SK-N-SH (cell line): ENCODE measurements at regions not wholly inside any gene's neighbourhood (a gene's known extent, or its start where the extent isn't known, plus 50 kb on each side); places are given as distances from the start of the nearest gene placed in this dataset.

Experiments used
- CTCF ChIA-PET: fragments of 300-600, 350-600 bp; formaldehyde crosslinking; extraction: SDS; loops from one replicate; lab custom pipeline; 2021; lab: Yijun Ruan, JAX
- POLR2A ChIA-PET: fragments of 350-600 bp; sonication (Branson Sonifier 250); formaldehyde crosslinking; extraction: SDS; loops from one replicate; lab custom pipeline; 2020; ENCODE audit warnings: antibody characterized with exemption, inconsistent platforms; lab: Yijun Ruan, JAX
- DNase-seq: peaks from one replicate; pipeline ENCODE4 v3.0.0; 2012
- H2AFZ ChIP-seq: fragments of 200-600 bp; sonication (generic); 2 replicates; pipeline ENCODE4 v1.8.1; 2016; ENCODE audit warnings: antibody characterized with exemption, mild to moderate bottlenecking, low read depth
- H3F3A ChIP-seq: fragments of 200-600 bp; sonication (generic); replicated peaks from 2 replicates; pipeline ENCODE3; 2016; ENCODE audit warnings: antibody characterized with exemption, mild to moderate bottlenecking; ENCODE audit not compliant: insufficient read depth
- H3K27ac ChIP-seq, 2 experiments: fragments of 200-500 bp in 1 of 2; fragments of 200-600 bp in 1 of 2; sonication (Bioruptor generic) in 1 of 2; sonication (generic), shearing (Covaris generic) in 1 of 2; 2 replicates each; pipeline versions ENCODE4 v1.5.1 to v1.6.1; 2014 to 2016; ENCODE audit warnings: low read depth in 2 of 2, inconsistent platforms in 1 of 2, low read length in 1 of 2, mild to moderate bottlenecking in 1 of 2, mixed read lengths in 1 of 2
- H3K27me3 ChIP-seq: fragments of 200-600 bp; sonication (generic), shearing (Covaris generic); 2 replicates; pipeline ENCODE4 v1.6.1; 2016; ENCODE audit warnings: mixed run types; ENCODE audit not compliant: insufficient read depth
- H3K36me3 ChIP-seq, 2 experiments: fragments of 200-500 bp in 1 of 2; fragments of 200-600 bp in 1 of 2; sonication (Bioruptor generic) in 1 of 2; sonication (generic) in 1 of 2; replicated peaks in 1 of 2; 2 replicates each; pipeline versions ENCODE3 to v1.5.1; 2014 to 2016; ENCODE audit warnings: low read length in 1 of 2, mild to moderate bottlenecking in 1 of 2; ENCODE audit not compliant: insufficient read depth in 2 of 2, control insufficient read depth in 1 of 2
- H3K4me1 ChIP-seq, 2 experiments: fragments of 200-500 bp in 1 of 2; fragments of 200-600 bp in 1 of 2; sonication (Bioruptor generic) in 1 of 2; sonication (generic), shearing (Covaris generic) in 1 of 2; 2 replicates each; pipeline versions ENCODE4 v1.5.1 to v1.6.1; 2014 to 2016; ENCODE audit warnings: low read depth in 1 of 2, low read length in 1 of 2, mixed run types in 1 of 2; ENCODE audit not compliant: insufficient read depth in 2 of 2, control insufficient read depth in 1 of 2
- H3K4me2 ChIP-seq: fragments of 200-600 bp; sonication (generic), shearing (Covaris generic); 2 replicates; pipeline ENCODE4 v1.6.1; 2017; ENCODE audit warnings: mixed run types
- H3K4me3 ChIP-seq, 2 experiments: fragments of 200-500 bp in 1 of 2; fragments of 200-600 bp in 1 of 2; sonication (Bioruptor generic) in 1 of 2; sonication (generic), shearing (Covaris generic) in 1 of 2; 2 replicates each; pipeline versions ENCODE4 v1.5.1 to v1.8.1; 2014 to 2016; ENCODE audit warnings: low read depth in 2 of 2, inconsistent platforms in 1 of 2, low read length in 1 of 2, mild to moderate bottlenecking in 1 of 2, mixed read lengths in 1 of 2, moderate library complexity in 1 of 2
- H3K79me2 ChIP-seq: fragments of 200-600 bp; sonication (generic); 2 replicates; pipeline ENCODE4 v1.8.1; 2017; ENCODE audit warnings: mild to moderate bottlenecking; ENCODE audit not compliant: insufficient read depth
- H3K9ac ChIP-seq: fragments of 200-600 bp; sonication (generic); 2 replicates; pipeline ENCODE4 v1.6.1; 2017; ENCODE audit warnings: mixed run types
- H3K9me2 ChIP-seq: fragments of 200-600 bp; sonication (generic); 2 replicates; pipeline ENCODE4 v1.6.1; 2017; ENCODE audit warnings: mixed run types
- H3K9me3 ChIP-seq: fragments of 200-600 bp; sonication (generic); 2 replicates; pipeline ENCODE4 v1.6.1; 2017; ENCODE audit warnings: mixed run types, mild to moderate bottlenecking, moderate library complexity
- H4K20me1 ChIP-seq: fragments of 200-600 bp; sonication (generic); 2 replicates; pipeline ENCODE4 v1.6.1; 2017; ENCODE audit warnings: mild to moderate bottlenecking, mixed run types; ENCODE audit not compliant: insufficient read depth
- CTCF ChIP-seq: fragments of 200-600 bp; sonication (generic); IDR thresholded peaks from 2 replicates; pipeline ENCODE4 v1.6.1; 2017; ENCODE audit warnings: antibody characterized with exemption, mild to moderate bottlenecking, moderate library complexity
- ELF1 ChIP-seq: IDR thresholded peaks from 2 replicates; pipeline ENCODE4 v1.4.0; 2012
- FOXJ3 ChIP-seq: sonication (generic); formaldehyde crosslinking; IDR thresholded peaks from 2 replicates; pipeline ENCODE4 v1.5.1; 2020; ENCODE audit warnings: mild to moderate bottlenecking, missing genetic modification reagents
- FOXM1 ChIP-seq: IDR thresholded peaks from 2 replicates; pipeline ENCODE4 v1.4.0; 2012; ENCODE audit warnings: low read depth, mild to moderate bottlenecking
- IRF3 ChIP-seq: fragments of 150-350 bp; IDR thresholded peaks from 2 replicates; pipeline ENCODE4 v1.6.1; 2016; ENCODE audit warnings: mild to moderate bottlenecking, low read depth, low read length
- JUND ChIP-seq: IDR thresholded peaks from 2 replicates; pipeline ENCODE4 v1.4.0; 2012
- MAX ChIP-seq: IDR thresholded peaks from 2 replicates; pipeline ENCODE4 v1.4.0; 2012; ENCODE audit warnings: low read depth
- MEF2A ChIP-seq: IDR thresholded peaks from 2 replicates; pipeline ENCODE4 v1.4.0; 2012; ENCODE audit warnings: low read depth, borderline replicate concordance
- MXI1 ChIP-seq: IDR thresholded peaks from 2 replicates; pipeline ENCODE4 v1.6.1; 2012; ENCODE audit warnings: mild to moderate bottlenecking, low read depth, low read length, improper control_type of control experiment
- NFIC ChIP-seq: IDR thresholded peaks from 2 replicates; pipeline ENCODE4 v1.4.0; 2012; ENCODE audit warnings: borderline replicate concordance
- NRF1 ChIP-seq: IDR thresholded peaks from 2 replicates; pipeline ENCODE4 v1.6.1; 2012; ENCODE audit warnings: low read depth, mild to moderate bottlenecking, low read length
- PBX3 ChIP-seq: IDR thresholded peaks from 2 replicates; pipeline ENCODE4; 2012
- POLR2AphosphoS5 ChIP-seq: IDR thresholded peaks from 2 replicates; pipeline ENCODE4 v1.6.1; 2012; ENCODE audit warnings: low read depth, low read length
- RCOR1 ChIP-seq: fragments of 150-350 bp; IDR thresholded peaks from 2 replicates; pipeline ENCODE4 v1.6.1; 2017; ENCODE audit warnings: antibody characterized with exemption, low read length
- SIN3A ChIP-seq: IDR thresholded peaks from 2 replicates; pipeline ENCODE4 v1.6.1; 2012; ENCODE audit warnings: low read depth, mild to moderate bottlenecking, low read length, moderate library complexity, borderline replicate concordance
- SMC3 ChIP-seq: IDR thresholded peaks from 2 replicates; pipeline ENCODE4 v1.6.1; 2012; ENCODE audit warnings: low read depth, low read length, improper control_type of control experiment
- TEAD4 ChIP-seq: IDR thresholded peaks from 2 replicates; pipeline ENCODE4 v1.4.0; 2012; ENCODE audit warnings: mild to moderate bottlenecking, borderline replicate concordance; ENCODE audit not compliant: insufficient read depth
- USF1 ChIP-seq: IDR thresholded peaks from 2 replicates; pipeline ENCODE4 v1.4.0; 2012; ENCODE audit warnings: low read depth, borderline replicate concordance
- YY1 ChIP-seq: IDR thresholded peaks from 2 replicates; pipeline ENCODE4 v1.4.0; 2012; ENCODE audit warnings: low read depth, mild to moderate bottlenecking
- ZBTB33 ChIP-seq: IDR thresholded peaks from 2 replicates; pipeline ENCODE4 v1.4.0; 2012; ENCODE audit warnings: low read depth, borderline replicate concordance
- WGBS: methylation state at CpG from one replicate; pipeline ENCODE4 v1.1.6; 2017; ENCODE audit warnings: low lambda C conversion rate; 5-methylcytosine and 5-hydroxymethylcytosine counted together

GRCh38 chr1:59043796-59044195, 253.1 kb upstream of the FGGY start (continued):
- peak; percentile 97 for TF ChIP-seq PBX3
- no peak for TF ChIP-seq NRF1
- peak; percentile 88 for TF ChIP-seq POLR2AphosphoS5
- TF ChIP-seq CTCF, result no peak
- TF ChIP-seq SIN3A, result 0 out of 2 replicates have a peak, but pooled peaks have one; percentile 29
- no peak for TF ChIP-seq IRF3

- Histone ChIP-seq H2AFZ (no peak overlapping the region), H3K4me2 (peak overlapping the region; percentile 61), H3K4me3 (no peak overlapping the region), H3K9me2 (no peaks in the 10 kb centered on the region), H4K20me1 (no peaks in the 10 kb centered on the region), H3K9ac (no peak overlapping the region), H3K27ac (peak overlapping the region in 1 of 2 experiments; percentile 80; a peak in 3 of 4 replicates), H3K36me3 (peaks cover 0 to 4% of the 10 kb centered on the region in 2 experiments), H3K4me1 (peaks cover 8 to 28% of the 10 kb centered on the region in 2 experiments), H3K79me2 (no peaks in the 10 kb centered on the region), H3F3A (peaks cover 12% of the 10 kb centered on the region), H3K9me3 (no peaks in the 10 kb centered on the region), H3K27me3 (no peaks in the 10 kb centered on the region)
- WGBS, result 86% methylated on average over 2 of the region's 2 CpGs
- DNase-seq, result no peak
- POLR2A ChIA-PET, result no interaction called here
- CTCF ChIA-PET, result interaction anchor here (0.7 kb wide), 1 partner anchor 654 kb away, joined by 3 read pairs; no protein-coding TSS in a partner anchor
- TF ChIP-seq TEAD4 (no peak), USF1 (no peak), YY1 (no peak), MXI1 (no peak), NFIC (no peak), ZBTB33 (no peak), FOXM1 (no peak), SMC3 (no peak), RCOR1 (no peak), IRF3 (no peak), MEF2A (no peak), NRF1 (no peak), FOXJ3 (no peak), MAX (no peak), ELF1 (no peak), SIN3A (no peak), CTCF (no peak), JUND (no peak)
Observed at GRCh38 chr1:59044535-59045121, 252.3 kb upstream of the FGGY start.
